ENCODE measurements at regions not wholly inside any gene's neighbourhood (a gene's known extent, or its start where the extent isn't known, plus 50 kb on each side); places are given as distances from the start of the nearest gene placed in this dataset.

GRCh38 chr4:23481566-23481965 is 408.3 kb downstream of the PPARGC1A start:
- TF ChIP-seq CTCF (IDR thresholded peaks at IDR 0.05) (no peak), EP300 (IDR thresholded peaks at IDR 0.05) (no peak), POLR2A (IDR thresholded peaks at IDR 0.05) (no peak)
